GM11168 (cell line): ENCODE measurements at regions not wholly inside any gene's neighbourhood (a gene's known extent, or its start where the extent isn't known, plus 50 kb on each side); places are given as distances from the start of the nearest gene placed in this dataset.

Experiments used
- in situ Hi-C: fragments of 300-500 bp; cut with MboI; formaldehyde crosslinking; loops from one replicate; pipeline ENCODE4 v1.12.0; 2022; ENCODE audit warnings: low sequenced_read_pairs; ENCODE audit not compliant: unreplicated experiment

DNA sequence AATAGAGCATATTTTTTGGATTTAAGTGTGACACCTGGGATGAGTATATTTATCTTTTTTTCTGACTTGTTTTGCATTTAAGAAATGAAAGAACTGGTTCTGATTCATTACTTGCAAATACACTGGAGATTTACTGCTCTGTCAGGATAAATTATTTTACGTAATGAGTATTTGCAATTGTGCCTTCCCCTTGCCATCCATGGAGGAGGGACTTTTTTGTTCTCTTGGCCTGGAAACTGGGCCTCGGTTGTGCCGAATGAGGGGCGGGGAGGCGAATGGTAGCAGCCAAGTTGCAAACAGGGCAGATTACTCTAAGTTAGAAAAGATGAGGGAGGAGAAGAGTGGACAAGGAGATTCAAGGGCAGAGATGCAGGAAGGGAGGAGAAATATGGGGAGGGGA lies 308.7 kb downstream of the ATP23 start:
- in situ Hi-C loops = no loop called here

DNA sequence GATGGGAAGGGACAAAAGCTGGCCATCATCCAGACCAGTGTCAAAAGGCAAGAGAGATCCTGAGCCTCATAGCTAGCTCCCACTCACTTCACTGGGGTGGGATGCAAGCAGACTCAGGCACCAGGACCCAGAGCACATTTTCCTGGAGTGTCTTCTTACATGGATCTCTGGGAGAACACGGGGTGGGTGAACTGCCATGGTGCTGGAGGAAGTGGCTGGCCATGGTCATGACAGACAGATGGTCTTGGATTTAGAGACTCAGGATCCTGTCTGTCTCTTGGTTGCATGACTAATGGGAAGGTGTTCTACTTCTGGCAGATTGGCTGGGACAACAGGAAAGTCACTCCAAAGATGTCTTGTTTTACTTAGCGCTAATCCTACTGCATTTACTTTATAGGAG lies 311.5 kb downstream of the ATP23 start:
- in situ Hi-C loops = no loop called here

DNA sequence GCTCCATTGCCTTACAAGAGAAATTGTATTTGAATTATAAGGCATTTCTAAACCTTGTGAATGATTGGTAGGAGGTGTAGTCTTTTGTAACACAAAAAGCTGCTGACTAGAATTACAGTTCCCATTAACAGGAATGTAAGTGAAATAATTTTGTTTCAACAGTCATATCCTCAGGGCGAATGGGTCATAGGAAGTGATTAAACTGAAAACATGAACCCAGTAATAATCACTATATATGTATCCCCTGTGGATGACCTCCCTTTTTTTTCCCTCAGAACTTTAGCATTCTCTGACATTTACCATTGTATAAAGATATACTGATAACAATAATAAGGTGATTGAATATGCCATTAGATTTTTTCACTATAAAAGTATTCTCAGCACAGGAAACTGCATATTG lies 312.3 kb downstream of the ATP23 start:
- in situ Hi-C loops = no loop called here

DNA sequence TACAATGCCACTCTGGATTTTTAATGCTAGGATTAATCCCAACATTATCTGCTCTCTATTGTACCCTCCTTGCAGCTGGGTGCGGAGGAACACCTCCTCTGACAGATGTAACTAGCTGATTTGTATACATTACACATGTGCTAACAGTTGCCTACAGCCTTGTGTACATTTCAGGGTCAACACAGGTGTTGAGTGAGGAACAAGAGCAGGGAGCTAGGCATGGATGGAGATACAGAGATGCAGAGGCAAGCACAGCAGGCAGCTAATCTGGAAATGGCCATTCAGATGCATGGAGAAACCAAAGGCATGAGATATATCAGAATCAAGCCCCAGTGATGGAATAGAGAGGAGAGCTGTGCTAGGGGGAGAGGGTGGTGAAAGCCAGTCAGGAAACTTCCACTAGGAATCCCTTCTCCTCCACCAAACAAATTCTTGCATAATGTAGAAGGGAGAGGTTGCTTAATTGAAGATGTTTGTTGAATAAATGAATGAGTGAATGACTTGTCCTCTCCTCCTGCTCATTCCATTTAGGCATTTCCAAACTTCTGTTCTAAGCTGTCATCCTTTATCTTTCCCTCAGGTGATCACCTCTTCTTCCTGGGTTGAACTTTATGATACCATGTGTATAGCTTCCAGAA lies 313.2 kb downstream of the ATP23 start:
- in situ Hi-C loops = no loop called here

DNA sequence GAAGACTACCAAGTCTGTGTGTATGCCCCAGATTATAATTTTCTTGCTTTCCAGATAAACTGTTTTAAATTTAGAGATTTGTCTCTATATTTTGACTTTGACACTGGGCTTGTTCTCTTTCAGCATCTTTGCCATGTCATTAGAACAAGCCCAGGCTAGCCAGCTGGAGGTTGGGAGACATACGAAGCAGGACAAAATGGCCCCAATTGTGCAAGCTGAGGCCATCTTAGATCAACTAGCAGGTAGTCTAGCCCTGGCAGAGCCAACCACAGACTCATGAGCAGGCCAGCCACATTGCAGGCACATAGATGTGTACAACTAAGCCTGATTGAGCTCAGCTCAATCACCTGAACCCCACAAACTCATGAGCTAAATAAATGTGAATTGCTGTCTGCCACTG lies 321.4 kb downstream of the ATP23 start:
- in situ Hi-C loops = no loop called here

DNA sequence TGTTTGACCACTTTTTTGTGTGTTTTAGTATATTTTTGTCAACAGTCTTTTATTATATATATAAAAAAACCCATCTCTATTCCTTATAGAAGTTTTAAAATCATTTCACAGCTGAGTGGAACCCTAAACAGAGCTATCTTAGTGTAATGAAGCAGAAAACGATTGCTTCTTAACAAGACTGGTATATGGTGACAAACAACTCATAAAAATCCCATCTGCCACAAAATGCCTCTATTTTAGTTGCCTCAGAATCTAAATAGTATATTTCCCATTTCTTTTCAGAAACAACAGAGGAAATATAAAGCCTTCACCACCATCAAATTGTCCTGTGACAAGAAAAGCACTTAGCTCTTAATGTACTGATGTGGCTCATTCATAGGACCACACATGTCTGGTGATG lies 322.4 kb downstream of the ATP23 start:
- in situ Hi-C loops = no loop called here

DNA sequence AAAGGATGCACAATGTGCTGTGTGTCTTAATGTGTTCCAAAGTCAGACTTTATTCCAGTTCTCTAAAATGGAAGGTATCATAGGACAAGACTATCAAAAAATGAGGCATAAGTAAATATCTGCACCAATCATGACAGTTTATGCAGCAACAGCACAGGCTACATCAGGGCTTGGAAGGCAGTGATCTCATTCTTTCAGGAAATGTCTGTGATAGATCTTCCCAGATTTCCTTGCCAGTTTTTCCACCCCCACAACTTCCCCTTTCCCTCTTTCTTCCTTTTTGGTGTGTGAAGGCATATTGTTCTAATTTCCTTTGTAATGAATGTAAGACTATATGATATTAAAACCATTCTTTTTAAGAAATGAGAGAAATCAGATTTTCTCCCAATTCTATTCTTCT lies 326.7 kb downstream of the ATP23 start:
- in situ Hi-C loops = no loop called here

DNA sequence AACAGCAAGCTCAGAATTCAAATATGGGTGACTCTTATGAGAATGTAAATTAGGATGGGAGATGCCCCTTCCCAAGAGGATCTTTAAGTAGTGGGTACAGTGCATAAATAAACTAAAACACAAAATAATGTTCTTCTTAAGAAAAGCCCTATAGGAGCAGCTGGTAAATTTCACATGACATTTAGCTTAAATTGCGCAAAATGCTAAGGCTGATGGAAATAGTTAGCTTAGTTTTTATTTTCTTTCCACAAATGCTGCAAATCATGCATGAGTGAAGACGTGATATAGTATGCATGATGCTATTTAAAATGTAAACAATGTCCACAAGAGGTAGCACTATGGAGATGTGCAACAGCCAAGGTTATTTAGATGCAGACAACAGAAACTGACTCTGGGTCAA lies 328.1 kb downstream of the ATP23 start:
- in situ Hi-C loops = no loop called here

DNA sequence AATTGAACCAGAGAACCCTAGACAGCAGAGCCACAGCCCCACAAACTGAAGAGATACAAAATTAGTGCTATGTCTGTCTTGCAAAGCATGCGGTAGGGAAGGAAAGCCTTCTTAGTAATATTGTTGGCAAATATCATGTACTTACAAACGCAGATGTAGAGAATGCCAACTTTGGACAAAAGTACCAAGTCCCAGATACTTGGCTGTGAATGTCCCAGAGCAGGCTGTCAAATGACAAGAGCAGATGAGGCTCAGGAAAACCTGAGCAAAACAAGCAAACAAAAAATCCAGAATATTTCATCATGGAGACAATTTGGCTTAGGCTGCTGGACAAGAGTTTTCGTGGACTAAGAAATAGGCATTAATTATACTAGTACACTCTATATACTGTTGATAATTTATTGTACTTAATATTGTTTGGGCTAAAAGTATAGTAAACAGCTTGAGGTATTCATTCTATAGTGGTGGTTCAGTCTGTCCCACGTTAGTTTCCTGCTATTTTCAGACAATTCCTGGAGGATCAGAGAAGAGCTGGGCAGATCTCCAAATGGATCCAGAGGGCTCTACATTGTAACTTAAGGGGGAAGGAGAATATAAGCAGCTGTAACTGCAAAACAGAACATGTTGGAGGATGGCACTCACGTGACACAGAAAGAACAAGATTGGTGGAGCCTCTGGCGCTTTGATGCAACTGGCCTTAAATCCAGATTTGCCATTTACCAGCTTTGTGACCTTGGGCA lies 329.8 kb downstream of the ATP23 start:
- in situ Hi-C loops = no loop called here

DNA sequence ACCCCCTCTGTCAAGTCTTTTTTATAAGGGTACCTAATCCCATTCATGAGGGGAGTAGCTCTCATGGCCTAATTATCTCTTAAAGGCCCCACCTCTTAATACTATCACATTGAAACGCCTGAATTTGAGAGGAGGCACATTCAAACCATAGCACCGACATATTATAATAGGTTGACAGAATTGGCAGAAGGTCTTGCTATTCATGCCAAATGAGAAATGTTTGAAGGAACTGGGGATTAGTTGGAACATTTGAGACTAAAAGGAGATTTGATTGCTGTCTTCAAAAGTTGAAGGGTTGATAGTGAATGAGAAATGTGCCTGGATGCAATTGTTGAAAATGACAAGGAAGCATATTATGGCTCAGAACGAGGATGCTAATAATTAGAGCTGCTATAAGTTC lies 331.1 kb downstream of the ATP23 start:
- in situ Hi-C loops = no loop called here

DNA sequence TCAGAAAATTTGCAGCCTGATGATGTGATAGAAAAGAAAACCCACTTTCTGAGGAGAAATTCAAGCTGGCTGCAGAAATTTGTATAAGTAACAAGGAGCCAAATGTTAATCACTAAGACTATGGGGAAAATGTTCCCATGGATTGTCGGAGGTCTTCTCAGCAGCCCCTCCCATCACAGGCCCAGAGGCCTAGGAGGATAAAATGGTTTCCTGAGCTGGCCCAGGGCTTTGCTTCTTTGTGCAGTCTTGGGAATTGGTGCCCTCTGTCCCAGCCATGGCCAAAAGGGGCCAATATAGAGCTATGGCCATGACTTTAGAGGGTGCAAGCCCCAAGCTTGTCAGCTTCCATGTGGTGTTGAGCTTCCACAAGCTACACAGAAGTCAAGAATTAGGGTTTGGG lies 335.9 kb downstream of the ATP23 start:
- in situ Hi-C loops = no loop called here

DNA sequence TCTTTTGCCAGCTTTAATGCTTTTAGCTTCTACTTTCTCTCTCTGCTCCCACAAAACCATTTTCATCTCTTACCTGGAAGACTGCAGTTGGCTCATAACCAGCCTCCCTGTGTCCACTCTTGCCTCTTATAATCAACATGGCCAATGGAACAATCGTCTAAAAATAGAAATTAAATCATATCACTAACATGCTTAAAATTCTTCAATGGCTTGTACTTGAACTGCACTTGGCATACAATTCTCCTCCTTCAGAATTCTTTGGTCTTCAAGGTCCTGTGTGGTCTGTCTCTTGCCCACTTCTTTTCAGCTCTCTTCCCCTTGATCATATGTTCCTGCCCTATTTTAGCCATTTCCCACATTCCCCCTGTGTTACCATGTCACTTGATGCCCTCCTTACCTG lies 342.2 kb downstream of the ATP23 start:
- in situ Hi-C loops = no loop called here

DNA sequence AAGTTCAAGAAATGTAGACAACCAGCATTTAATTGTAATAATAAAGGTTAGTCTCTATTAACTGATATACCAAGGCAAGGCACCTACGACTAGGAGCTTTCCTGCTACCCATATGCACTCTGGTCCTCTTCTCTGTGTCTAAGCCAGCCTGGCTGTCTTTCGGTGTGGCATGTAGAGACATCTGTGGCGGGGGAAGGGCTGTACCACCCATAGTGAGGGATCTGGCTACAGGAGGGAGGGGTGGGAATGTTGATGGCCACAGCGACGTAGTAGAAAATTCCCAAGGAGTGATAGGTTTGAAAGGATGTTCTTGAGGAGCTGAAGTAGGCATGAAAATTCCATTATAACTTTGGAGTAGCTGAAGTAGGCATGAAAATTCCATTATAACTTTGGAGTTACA lies 344.2 kb downstream of the ATP23 start:
- in situ Hi-C loops = no loop called here

DNA sequence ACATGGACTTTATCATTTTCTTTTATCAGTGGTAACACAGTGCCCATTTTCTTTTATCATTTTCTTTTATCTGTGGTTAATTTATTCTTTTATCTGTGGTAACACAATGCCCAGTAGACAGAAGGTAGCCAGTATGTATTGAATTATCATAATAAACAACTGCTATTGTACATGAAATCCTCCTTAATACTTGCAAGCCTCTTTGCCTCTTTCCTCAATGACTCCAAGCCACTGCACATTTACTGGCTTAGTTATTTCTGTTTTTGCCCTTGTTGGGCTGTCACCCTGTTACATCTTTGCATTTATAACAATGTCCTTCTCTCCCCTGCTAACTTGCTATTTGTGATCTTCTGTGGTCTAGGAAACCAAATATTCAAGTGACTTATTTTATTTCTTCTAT lies 345.0 kb downstream of the ATP23 start:
- in situ Hi-C loops = no loop called here

DNA sequence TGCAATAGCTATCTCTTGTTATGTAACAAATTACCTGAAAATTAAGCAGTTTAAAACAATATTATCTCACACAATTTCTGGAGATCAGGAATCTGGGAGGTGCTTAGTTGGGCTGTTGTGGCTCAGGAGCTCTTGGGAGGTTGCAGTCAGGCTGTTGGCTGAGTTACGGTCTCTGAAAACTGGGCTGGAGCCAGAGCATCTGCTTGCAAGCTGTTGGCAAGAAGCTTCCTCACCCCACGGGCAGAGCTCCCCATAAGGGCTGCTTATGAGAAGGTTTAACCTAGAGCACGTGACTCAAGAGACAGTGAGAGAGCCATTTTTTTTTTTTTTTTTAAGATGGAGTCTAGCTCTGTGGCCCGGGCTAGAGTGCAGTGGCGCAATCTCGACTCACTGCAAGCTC lies 346.8 kb downstream of the ATP23 start:
- in situ Hi-C loops = no loop called here

DNA sequence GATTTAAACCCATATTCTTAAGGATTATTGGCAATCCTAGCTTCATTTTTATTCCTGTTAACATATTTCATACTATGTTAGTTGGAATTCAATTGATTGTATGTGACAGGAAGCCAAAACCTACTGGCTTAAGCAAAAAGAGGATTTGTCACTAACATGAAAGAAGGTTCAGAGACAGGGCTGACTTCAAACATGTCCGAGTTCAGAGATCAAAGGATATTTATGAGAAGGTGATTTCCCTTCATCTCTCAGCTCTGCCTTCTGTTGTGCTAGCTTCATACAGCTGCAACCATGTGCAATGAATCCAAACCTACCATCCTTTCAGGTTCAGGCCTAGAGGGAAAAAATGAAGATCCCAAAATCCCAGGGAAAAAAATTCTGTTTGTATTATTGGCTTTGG lies 349.7 kb downstream of the ATP23 start:
- in situ Hi-C loops = no loop called here

DNA sequence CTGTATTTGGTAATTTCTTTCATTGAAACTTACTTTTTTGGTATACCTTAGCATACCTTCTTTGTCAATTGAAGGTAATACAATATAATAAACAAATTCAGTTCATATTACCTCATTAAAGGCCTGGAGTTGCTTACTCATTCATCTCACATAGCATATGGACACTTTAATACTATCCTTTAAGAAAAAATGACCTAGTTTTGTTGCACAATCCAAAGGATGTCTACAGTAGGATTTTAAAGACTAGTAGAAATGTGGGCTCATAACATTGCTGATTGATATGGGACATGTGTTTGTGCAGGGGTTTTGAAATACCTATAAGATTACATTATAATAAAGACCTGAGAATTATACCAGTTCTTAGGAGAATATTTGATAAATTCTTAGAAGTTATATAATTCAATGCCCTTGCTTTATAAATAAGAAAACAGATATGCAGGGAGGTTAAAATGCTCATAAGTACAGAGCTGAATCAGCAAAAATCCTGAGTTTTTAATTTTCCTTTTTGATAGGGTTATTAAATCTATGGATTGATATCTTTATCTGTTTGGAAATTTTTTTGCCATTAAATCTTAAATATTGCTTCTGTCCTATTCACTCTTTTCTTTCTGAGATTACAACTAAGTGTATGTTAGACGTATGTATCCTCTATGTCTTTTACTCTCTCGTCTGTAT lies 352.1 kb downstream of the ATP23 start:
- in situ Hi-C loops = no loop called here

DNA sequence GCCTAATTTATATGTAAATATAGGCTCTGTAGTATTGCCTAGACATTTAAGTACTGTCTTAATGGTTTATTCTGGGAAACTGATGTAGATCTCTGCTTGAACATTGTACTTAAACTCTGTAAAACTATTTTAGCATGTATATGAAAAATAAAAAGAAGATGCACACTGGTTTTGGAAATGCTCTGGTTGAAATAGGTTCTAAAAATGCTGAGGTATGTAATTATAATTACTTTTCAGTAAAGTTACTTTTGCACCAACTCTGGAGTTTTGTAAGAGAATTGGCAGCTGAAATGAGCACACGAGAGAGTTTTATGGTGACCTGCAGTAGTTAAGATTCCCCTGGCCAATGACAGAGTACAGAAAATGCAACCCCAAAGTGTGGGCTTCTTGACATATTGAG lies 353.9 kb downstream of the ATP23 start:
- in situ Hi-C loops = no loop called here

DNA sequence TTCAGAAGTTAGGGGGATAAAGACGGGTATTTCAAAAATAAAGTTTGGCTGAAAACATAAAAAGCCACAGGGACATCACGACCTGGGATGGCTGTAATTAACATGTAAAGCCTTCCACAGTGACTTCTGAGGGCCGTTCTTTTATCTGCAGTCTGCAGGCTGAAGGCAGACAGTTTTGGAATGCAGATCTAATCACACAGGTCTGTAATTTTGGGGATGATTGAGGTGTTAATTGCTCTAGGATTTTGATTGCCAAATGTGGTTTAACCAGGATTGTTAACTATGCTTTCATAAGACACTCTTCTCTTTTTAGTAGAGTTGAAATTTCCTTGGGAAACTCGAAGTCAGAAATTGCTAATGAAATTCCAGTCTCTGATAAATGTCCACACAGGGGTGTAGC lies 355.5 kb downstream of the ATP23 start:
- in situ Hi-C loops = no loop called here

DNA sequence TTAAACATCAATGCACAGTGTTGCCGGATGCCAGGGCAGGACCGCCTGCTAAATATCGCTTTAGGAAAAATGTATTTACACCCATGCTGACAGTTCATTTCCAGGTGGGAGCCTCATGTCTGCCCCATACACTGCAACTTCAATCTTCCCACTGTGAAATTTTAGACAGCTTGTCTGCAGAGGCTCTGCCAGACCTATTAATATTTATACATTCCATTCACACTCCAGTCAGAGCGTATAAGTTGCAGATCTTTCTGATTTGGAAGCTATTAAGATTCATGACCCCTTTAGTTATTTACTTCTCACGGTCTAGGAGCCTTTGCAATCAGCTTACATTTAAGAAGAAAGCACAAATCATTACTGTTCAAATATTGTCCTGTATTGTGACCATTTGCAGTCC lies 357.4 kb downstream of the ATP23 start:
- in situ Hi-C loops = no loop called here

DNA sequence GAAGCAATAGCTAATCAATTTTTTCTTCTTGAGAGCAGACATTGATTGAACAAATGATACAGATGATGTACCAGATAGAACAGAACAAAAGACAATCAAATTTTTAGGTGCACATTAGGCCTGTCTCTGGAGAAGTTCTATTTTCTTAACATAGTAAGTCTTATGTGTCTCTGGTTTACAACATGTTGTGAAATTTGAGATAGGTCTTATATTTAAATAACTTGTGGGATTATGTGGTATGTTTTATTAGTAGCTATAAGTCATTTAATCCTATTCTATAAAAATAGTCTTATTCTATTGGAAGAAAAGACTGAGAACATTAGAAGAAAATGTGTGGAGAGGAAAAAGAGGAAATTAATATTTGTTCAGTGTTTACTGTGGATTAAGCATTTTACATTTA lies 358.0 kb downstream of the ATP23 start:
- in situ Hi-C loops = no loop called here
